ENCODE measurements at regions not wholly inside any gene's neighbourhood (a gene's known extent, or its start where the extent isn't known, plus 50 kb on each side); places are given as distances from the start of the nearest gene placed in this dataset.

GRCh38 chr7:41378156-41378555 is 324.7 kb downstream of the INHBA start:
- Histone ChIP-seq H2AFZ (ENCODE audit: low read length) (no peak overlapping the region), H3K4me2 (ENCODE audit: insufficient read depth in 1 of 2, low read depth in 2 of 2, low read length in 2 of 2) (no peak overlapping the region), H2BK20ac (ENCODE audit: low read length) (no peak overlapping the region), H3K27me3 (replicated peaks in 1 of 4; ENCODE audit: control insufficient read depth in 3 of 4, extremely low read depth in 1 of 4, insufficient read depth in 3 of 4, low read length in 3 of 4) (no peaks in the 10 kb centered on the region), H3K79me1 (ENCODE audit: low read depth, low read length) (no peaks in the 10 kb centered on the region), H3K9me3 (ENCODE audit: insufficient read depth in 2 of 2, low read depth in 1 of 2, low read length in 1 of 2) (no peaks in the 10 kb centered on the region), H3K27ac (ENCODE audit: low read depth, low read length) (no peak overlapping the region), H4K91ac (replicated peaks; ENCODE audit: insufficient read length, low read length) (no peak overlapping the region), H2AK5ac (ENCODE audit: low read depth, low read length) (no peak overlapping the region), H2BK5ac (ENCODE audit: low read depth, low read length) (no peak overlapping the region), H2BK15ac (ENCODE audit: low read length) (no peak overlapping the region), H3K4me1 (replicated peaks in 1 of 4; ENCODE audit: control insufficient read depth in 3 of 4, insufficient read depth in 4 of 4, low read length in 3 of 4) (no peaks in the 10 kb centered on the region), H4K20me1 (replicated peaks in 1 of 2; ENCODE audit: control insufficient read depth in 1 of 2, insufficient read depth in 2 of 2, low read length in 2 of 2) (no peaks in the 10 kb centered on the region), H3K79me2 (ENCODE audit: control insufficient read depth in 1 of 2, insufficient read depth in 2 of 2, low read length in 2 of 2) (no peaks in the 10 kb centered on the region), H3K56ac (replicated peaks; ENCODE audit: insufficient read length, low read depth, low read length) (no peak overlapping the region), H3K23ac (ENCODE audit: insufficient read length) (no peak overlapping the region), H3K14ac (ENCODE audit: insufficient read length) (no peak overlapping the region), H3K9ac (replicated peaks in 1 of 4; ENCODE audit: extremely low read depth in 1 of 4, low read depth in 3 of 4, low read length in 3 of 4) (no peak overlapping the region), H3K4me3 (ENCODE audit: extremely low read depth in 1 of 4, insufficient read depth in 2 of 4, low read depth in 3 of 4, low read length in 4 of 4) (no peak overlapping the region), H3K18ac (ENCODE audit: extremely low read depth, low read length) (no peak overlapping the region), H3K23me2 (ENCODE audit: low read depth, low read length) (no peaks in the 10 kb centered on the region), H2BK12ac (ENCODE audit: low read depth, low read length) (no peak overlapping the region), H2BK120ac (replicated peaks; ENCODE audit: low read depth, low read length) (no peak overlapping the region), H4K5ac (ENCODE audit: insufficient read length, low read depth, low read length) (no peak overlapping the region), H3K36me3 (ENCODE audit: control insufficient read depth in 2 of 4, insufficient read depth in 4 of 4, low read length in 3 of 4) (no peaks in the 10 kb centered on the region), H3K4ac (replicated peaks; ENCODE audit: insufficient read length, low read depth, low read length) (no peak overlapping the region), H4K8ac (ENCODE audit: extremely low read depth, insufficient read depth, low read length) (no peak overlapping the region)
- FAIRE-seq (no peak), DNase-seq (ENCODE audit: low read depth in 1 of 2, low spot score in 2 of 2) (no peak)
- CTCF ChIA-PET (ENCODE audit: partially characterized antibody), result no interaction called here
- POLR2A ChIA-PET (ENCODE audit: partially characterized antibody), result no interaction called here
- 93% methylated on average over 2 of the region's 2 CpGs; no CpG with 5 or more reads in 1 of the 2 experiments for WGBS, 2 experiments (ENCODE audit: extremely low coverage in 1 of 2, insufficient coverage in 1 of 2, insufficient read length in 1 of 2, insufficient replicate concordance in 2 of 2, low coverage in 1 of 2, low lambda C conversion rate in 2 of 2, missing lambda C conversion rate in 1 of 2)
- no peak for TF ChIP-seq FOSL1 (IDR thresholded peaks at IDR 0.05; ENCODE audit: insufficient read depth, low read depth, low read length)
- no peak for TF ChIP-seq CTCF (IDR thresholded peaks at IDR 0.05; ENCODE audit: control extremely low read depth in 1 of 3, insufficient read depth in 1 of 3, low read depth in 1 of 3, low read length in 3 of 3)
- no peak for TF ChIP-seq EZH2 (IDR thresholded peaks at IDR 0.05; ENCODE audit: low read depth, low read length, severe bottlenecking)
- TF ChIP-seq YY1 (IDR thresholded peaks at IDR 0.05; ENCODE audit: low read depth, low read length), result no peak
- TF ChIP-seq RXRA (IDR thresholded peaks at IDR 0.05; ENCODE audit: insufficient read depth, low read depth, low read length), result no peak
- no peak for TF ChIP-seq JUND (IDR thresholded peaks at IDR 0.05; ENCODE audit: low read length)
- no peak for TF ChIP-seq SRF (IDR thresholded peaks at IDR 0.05; ENCODE audit: low read depth, low read length)
- no peak for TF ChIP-seq ATF2 (IDR thresholded peaks at IDR 0.05; ENCODE audit: low read length)
- no peak for TF ChIP-seq SUZ12 (IDR thresholded peaks at IDR 0.05; ENCODE audit: low read length)
- TF ChIP-seq SIN3A (conservative IDR thresholded peaks at IDR 0.05 in 1 of 2, IDR thresholded peaks at IDR 0.05 in 1 of 2; ENCODE audit: low read depth in 1 of 2, low read length in 2 of 2), result no peak
- TF ChIP-seq SIX5 (IDR thresholded peaks at IDR 0.05; ENCODE audit: low read depth, low read length), result no peak
